Transverse colon (tissue), 4 donors: ENCODE measurements at regions not wholly inside any gene's neighbourhood (a gene's known extent, or its start where the extent isn't known, plus 50 kb on each side); places are given as distances from the start of the nearest gene placed in this dataset.

ENCODE experiments used
- DNase-seq: peaks from one replicate; pipeline ENCODE4 v3.0.0-alpha.2; 2019
- H3K27ac ChIP-seq, 4 donors: fragments of 200-600 bp; sonication (generic); 2 replicates each; pipeline ENCODE4 v1.5.1; 2016 to 2018; ENCODE audit warnings: inconsistent platforms in 4 of 4
- H3K27me3 ChIP-seq: fragments of 200-600 bp; sonication (generic); 2 replicates; pipeline ENCODE4 v1.5.1; 2017; ENCODE audit warnings: inconsistent platforms
- H3K36me3 ChIP-seq, 4 donors: fragments of 200-600 bp; sonication (generic); 2 replicates each; pipeline ENCODE4 v1.5.1; 2017 to 2019; ENCODE audit warnings: inconsistent platforms in 4 of 4
- H3K4me1 ChIP-seq, 4 donors: fragments of 200-600 bp; sonication (generic); 2 replicates each; pipeline ENCODE4 v1.5.1; 2017 to 2020; ENCODE audit warnings: inconsistent platforms in 4 of 4
- H3K4me3 ChIP-seq, 4 donors: fragments of 200-600 bp; sonication (generic); 1 replicate in 1 of 4; 2 replicates in 3 of 4; pipeline versions ENCODE4 v1.5.1 to v1.6.1; 2017 to 2019; ENCODE audit warnings: inconsistent platforms in 4 of 4
- H3K9me3 ChIP-seq, 2 donors: fragments of 200-600 bp; sonication (generic); 2 replicates each; pipeline ENCODE4 v1.5.1; 2017 to 2019; ENCODE audit warnings: inconsistent platforms in 2 of 2
- CTCF ChIP-seq, 5 experiments: fragments of 200-600 bp in 3 of 5; fragments of 450-650 bp in 2 of 5; sonication (generic) in 3 of 5; IDR thresholded peaks; 1 replicate in 2 of 5; 2 replicates in 3 of 5; pipeline ENCODE4 v1.5.1; 2016 to 2017; ENCODE audit warnings: antibody characterized with exemption in 5 of 5, inconsistent platforms in 3 of 5, mild to moderate bottlenecking in 2 of 5, moderate library complexity in 1 of 5
- EP300 ChIP-seq: sonication (generic); formaldehyde crosslinking; IDR thresholded peaks from one replicate; pipeline ENCODE4 v1.6.1; 2017; ENCODE audit warnings: antibody characterized with exemption, low read depth
- POLR2A ChIP-seq: fragments of 450-650 bp; IDR thresholded peaks from one replicate; pipeline ENCODE4 v1.6.1; 2016; ENCODE audit warnings: antibody characterized with exemption, mild to moderate bottlenecking, moderate library complexity
- POLR2AphosphoS5 ChIP-seq, 3 donors: sonication (generic); formaldehyde crosslinking; IDR thresholded peaks; one replicate each; pipeline ENCODE4 v1.6.1; 2016; ENCODE audit warnings: antibody characterized with exemption in 3 of 3
- WGBS, 2 donors: methylation state at CpG; one replicate each; pipeline ENCODE4 v1.1.5; 2018; ENCODE audit warnings: low coverage in 1 of 2; 5-methylcytosine and 5-hydroxymethylcytosine counted together
- in situ Hi-C, 4 donors: fragments of 200-750 bp; cut with MboI; loops; one replicate each; pipeline versions ENCODE4 v1.15.0 to v1.15.1; 2017; ENCODE audit warnings: low sequenced_read_pairs in 3 of 4, low pct_ligation_motif_present in 1 of 4, low pct_unique_long_range_greater_than_20kb in 1 of 4
- intact Hi-C: fragments of 100-400 bp; cut with DNase I; formaldehyde crosslinking; loops from one replicate; pipeline ENCODE4 v1.15.1; 2023; ENCODE audit warnings: low total_unique reads

DNA sequence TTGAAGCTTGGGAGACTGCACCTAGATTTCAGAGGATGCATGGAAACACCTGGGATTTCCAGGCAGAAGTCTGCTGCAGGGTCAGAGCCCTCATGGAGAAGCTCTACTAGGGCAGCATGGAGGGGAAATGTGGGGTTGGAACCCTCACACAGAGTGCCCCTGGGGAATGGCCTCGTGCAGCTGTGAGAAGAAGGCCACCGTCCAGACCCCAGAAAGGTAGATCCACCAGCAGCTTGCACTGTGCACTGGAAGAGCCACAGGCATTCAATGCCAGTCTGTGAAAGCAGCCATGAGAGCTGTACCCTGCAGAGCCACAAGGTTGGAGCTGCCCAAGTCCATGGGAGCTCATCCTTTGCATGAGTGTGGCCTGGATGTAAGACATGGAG, 285.3 kb upstream of the FAM174A start:
- no peak for DNase-seq
- WGBS, 2 donors, result 57% methylated on average over 2 of the region's 2 CpGs; no CpG with 5 or more reads in 1 of the 2 donors
- Histone ChIP-seq H3K36me3 (no peaks in the 10 kb centered on the region), H3K27ac (no peak overlapping the region), H3K9me3 (no peaks in the 10 kb centered on the region), H3K4me1 (no peaks in the 10 kb centered on the region), H3K27me3 (no peaks in the 10 kb centered on the region), H3K4me3 (no peak overlapping the region)
- TF ChIP-seq CTCF (IDR thresholded peaks at IDR 0.05) (no peak), POLR2A (no peak), POLR2AphosphoS5 (IDR thresholded peaks at IDR 0.05) (no peak), EP300 (no peak)
- intact Hi-C loops (no loop called here), in situ Hi-C loops (no loop called here)

- TF ChIP-seq POLR2AphosphoS5 (IDR thresholded peaks at IDR 0.05) (no peak), EP300 (no peak), CTCF (IDR thresholded peaks at IDR 0.05) (no peak), POLR2A (no peak)
- WGBS, 2 donors, result 82 to 89% methylated on average over 2 to 4 of the region's 4 CpGs
- Histone ChIP-seq H3K27ac (no peak overlapping the region), H3K4me3 (no peak overlapping the region), H3K27me3 (no peaks in the 10 kb centered on the region), H3K9me3 (no peaks in the 10 kb centered on the region), H3K4me1 (no peaks in the 10 kb centered on the region), H3K36me3 (no peaks in the 10 kb centered on the region)
- no peak for DNase-seq
- in situ Hi-C loops (no loop called here), intact Hi-C loops (no loop called here)
These were observed 285.8 kb upstream of the FAM174A start for GRCh38 chr5:100249211-100249883.

GRCh38 chr5:100232736-100233135, 302.4 kb upstream of the FAM174A start:
- no peaks in the 10 kb centered on the region for H3K27me3 ChIP-seq
- no peak overlapping the region for H3K27ac ChIP-seq
- H3K4me1 ChIP-seq, result no peaks in the 10 kb centered on the region
- in situ Hi-C loops (no loop called here), intact Hi-C loops (no loop called here)
- H3K9me3 ChIP-seq, result peaks cover 0 to 4% of the 10 kb centered on the region in 2 donors
- no peak overlapping the region for H3K4me3 ChIP-seq
- TF ChIP-seq EP300 (no peak), POLR2A (no peak), POLR2AphosphoS5 (IDR thresholded peaks at IDR 0.05) (no peak), CTCF (IDR thresholded peaks at IDR 0.05) (no peak)
- H3K36me3 ChIP-seq, result no peaks in the 10 kb centered on the region
- DNase-seq, result no peak
- 81 to 82% methylated on average over 3 of the region's 3 CpGs for WGBS, 2 donors

DNA sequence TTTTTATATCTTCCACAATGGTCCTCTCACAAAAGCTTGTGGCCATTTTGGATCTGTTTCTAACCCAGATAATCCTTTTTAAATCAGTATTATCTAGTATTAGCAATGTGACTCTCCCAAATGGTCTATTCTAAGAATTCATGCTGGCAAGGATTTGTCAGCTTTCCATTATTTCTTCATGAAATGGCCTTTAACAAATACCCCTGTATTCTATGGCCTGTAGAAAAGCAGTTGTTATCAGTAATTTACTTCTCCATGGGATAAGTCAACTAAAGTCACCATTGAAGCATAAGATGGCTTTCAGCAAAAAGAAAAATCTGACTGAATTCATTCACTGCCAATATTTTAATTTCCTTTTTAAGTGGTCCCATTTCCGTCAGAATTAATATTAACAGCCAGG, 346.4 kb upstream of the FAM174A start:
- no peaks in the 10 kb centered on the region for H3K4me1 ChIP-seq
- no peak for TF ChIP-seq POLR2AphosphoS5 (IDR thresholded peaks at IDR 0.05)
- H3K27ac ChIP-seq, result no peak overlapping the region
- intact Hi-C loops (no loop called here), in situ Hi-C loops (no loop called here)
- WGBS, 2 donors, result 50 to 60% methylated on average over 1 of the region's 1 CpG
- no peak for DNase-seq
- H3K9me3 ChIP-seq, result no peaks in the 10 kb centered on the region
- no peaks in the 10 kb centered on the region for H3K27me3 ChIP-seq
- no peaks in the 10 kb centered on the region for H3K36me3 ChIP-seq
- no peak overlapping the region for H3K4me3 ChIP-seq

GRCh38 chr5:100188339-100188738, 346.8 kb upstream of the FAM174A start:
- in situ Hi-C loops, result no loop called here
- intact Hi-C loops, result no loop called here
- WGBS, 2 donors, result 59 to 64% methylated on average over 3 of the region's 3 CpGs
- Histone ChIP-seq H3K27ac (no peak overlapping the region), H3K27me3 (no peaks in the 10 kb centered on the region), H3K4me3 (no peak overlapping the region), H3K4me1 (no peaks in the 10 kb centered on the region), H3K9me3 (no peaks in the 10 kb centered on the region), H3K36me3 (no peaks in the 10 kb centered on the region)
- no peak for TF ChIP-seq POLR2A
- TF ChIP-seq EP300, result no peak
- no peak for TF ChIP-seq POLR2AphosphoS5 (IDR thresholded peaks at IDR 0.05)
- no peak for TF ChIP-seq CTCF (IDR thresholded peaks at IDR 0.05)
- DNase-seq, result no peak
